ENCODE measurements at regions not wholly inside any gene's neighbourhood (a gene's known extent, or its start where the extent isn't known, plus 50 kb on each side); places are given as distances from the start of the nearest gene placed in this dataset.

GRCh38 chr16:8519179-8519578, 71.1 kb downstream of the TMEM114 start:
- in situ Hi-C loops (cut with HindIII; ENCODE audit: low sequenced_read_pairs), result no loop called here

- in situ Hi-C loops (cut with HindIII; ENCODE audit: low sequenced_read_pairs), result no loop called here
Observed at GRCh38 chr16:8517280-8517679, 73.0 kb downstream of the TMEM114 start.

GRCh38 chr16:8516471-8516870, 73.8 kb downstream of the TMEM114 start:
- in situ Hi-C loops (cut with HindIII; ENCODE audit: low sequenced_read_pairs), result no loop called here

GRCh38 chr16:8512941-8513624, 77.2 kb downstream of the TMEM114 start:
- in situ Hi-C loops (cut with HindIII; ENCODE audit: low sequenced_read_pairs), result no loop called here

GRCh38 chr16:8511464-8511863, 78.8 kb downstream of the TMEM114 start:
- in situ Hi-C loops (cut with HindIII; ENCODE audit: low sequenced_read_pairs), result no loop called here

- in situ Hi-C loops (cut with HindIII; ENCODE audit: low sequenced_read_pairs), result no loop called here
Observed at GRCh38 chr16:8510160-8510559, 80.2 kb downstream of the TMEM114 start.

- in situ Hi-C loops (cut with HindIII; ENCODE audit: low sequenced_read_pairs), result loop anchor here (10.0 kb wide), 1 partner anchor 121 kb away; no protein-coding TSS in a partner anchor
Observed at GRCh38 chr16:8505327-8505991, 84.9 kb downstream of the TMEM114 start.

GRCh38 chr16:8502446-8502845, 87.9 kb downstream of the TMEM114 start:
- in situ Hi-C loops (cut with HindIII; ENCODE audit: low sequenced_read_pairs), result loop anchor here (10.0 kb wide), 1 partner anchor 118 kb away; no protein-coding TSS in a partner anchor

GRCh38 chr16:8500351-8500750, 90.0 kb downstream of the TMEM114 start:
- in situ Hi-C loops (cut with HindIII; ENCODE audit: low sequenced_read_pairs), result loop anchor here (10.0 kb wide), 1 partner anchor 116 kb away; no protein-coding TSS in a partner anchor

- in situ Hi-C loops (cut with HindIII; ENCODE audit: low sequenced_read_pairs), result no loop called here
Observed at GRCh38 chr16:8496364-8496763, 93.9 kb downstream of the TMEM114 start.

GRCh38 chr16:8493972-8494371, 96.3 kb downstream of the TMEM114 start:
- in situ Hi-C loops (cut with HindIII; ENCODE audit: low sequenced_read_pairs), result no loop called here

GRCh38 chr16:8492690-8493089, 97.6 kb downstream of the TMEM114 start:
- in situ Hi-C loops (cut with HindIII; ENCODE audit: low sequenced_read_pairs), result no loop called here

- in situ Hi-C loops (cut with HindIII; ENCODE audit: low sequenced_read_pairs), result no loop called here
Observed at GRCh38 chr16:8489580-8489979, 100.7 kb downstream of the TMEM114 start.

GRCh38 chr16:8486985-8487384, 103.3 kb downstream of the TMEM114 start:
- in situ Hi-C loops (cut with HindIII; ENCODE audit: low sequenced_read_pairs), result no loop called here

- in situ Hi-C loops (cut with HindIII; ENCODE audit: low sequenced_read_pairs), result no loop called here
Observed at GRCh38 chr16:8483396-8483795, 106.9 kb downstream of the TMEM114 start.

GRCh38 chr16:8481810-8482209, 108.5 kb downstream of the TMEM114 start:
- in situ Hi-C loops (cut with HindIII; ENCODE audit: low sequenced_read_pairs), result no loop called here

GRCh38 chr16:8476824-8477223, 113.5 kb downstream of the TMEM114 start:
- in situ Hi-C loops (cut with HindIII; ENCODE audit: low sequenced_read_pairs), result no loop called here

GRCh38 chr16:8474587-8474986, 115.7 kb downstream of the TMEM114 start:
- in situ Hi-C loops (cut with HindIII; ENCODE audit: low sequenced_read_pairs), result no loop called here

- in situ Hi-C loops (cut with HindIII; ENCODE audit: low sequenced_read_pairs), result no loop called here
Observed at GRCh38 chr16:8469102-8469778, 121.1 kb downstream of the TMEM114 start.

- in situ Hi-C loops (cut with HindIII; ENCODE audit: low sequenced_read_pairs), result no loop called here
Observed at GRCh38 chr16:8464979-8465378, 125.3 kb downstream of the TMEM114 start.

- in situ Hi-C loops (cut with HindIII; ENCODE audit: low sequenced_read_pairs), result no loop called here
Observed at GRCh38 chr16:8459085-8459733, 131.1 kb downstream of the TMEM114 start.

Data from DLD1 (cell line).